ENCODE measurements at regions not wholly inside any gene's neighbourhood (a gene's known extent, or its start where the extent isn't known, plus 50 kb on each side); places are given as distances from the start of the nearest gene placed in this dataset.

GRCh38 chr7:61111-61510, 131.3 kb upstream of the FAM20C start:
- Histone ChIP-seq H4K91ac (ENCODE audit: low read depth, low read length, poor library complexity) (no peak overlapping the region), H3K23ac (ENCODE audit: low read depth, low read length, poor library complexity) (no peak overlapping the region), H3K9me3 (replicated peaks in 1 of 2; ENCODE audit: control insufficient read depth in 2 of 2, insufficient read depth in 1 of 2, low read depth in 1 of 2, low read length in 2 of 2) (no peaks in the 10 kb centered on the region), H3K4ac (ENCODE audit: low read length) (no peak overlapping the region), H4K8ac (ENCODE audit: low read depth, low read length) (no peak overlapping the region), H2BK5ac (ENCODE audit: low read length) (no peak overlapping the region), H2BK12ac (ENCODE audit: low read length) (no peak overlapping the region), H3K14ac (ENCODE audit: low read length) (no peak overlapping the region), H3K4me3 (ENCODE audit: low read length in 2 of 2) (no peak overlapping the region), H2AFZ (ENCODE audit: low read length) (no peak overlapping the region), H3K79me1 (ENCODE audit: low read depth, low read length) (no peaks in the 10 kb centered on the region), H3K27ac (replicated peaks; ENCODE audit: low read length) (no peak overlapping the region), H3K9ac (ENCODE audit: low read depth, low read length, poor library complexity) (no peak overlapping the region), H2AK5ac (ENCODE audit: low read depth, low read length) (peak overlapping the region; percentile 58), H2BK15ac (ENCODE audit: low read length) (no peak overlapping the region), H2BK120ac (ENCODE audit: low read depth, low read length) (no peak overlapping the region), H3K27me3 (ENCODE audit: control insufficient read depth in 3 of 3, insufficient read depth in 3 of 3, low read depth in 1 of 3, low read length in 3 of 3) (peaks cover 0 to 34% (median 0%) of the 10 kb centered on the region in 3 experiments), H3K18ac (ENCODE audit: low read length) (peak overlapping the region; percentile 11), H3K36me3 (replicated peaks in 1 of 2; ENCODE audit: control insufficient read depth in 2 of 2, insufficient read depth in 2 of 2, low read length in 2 of 2) (no peaks in the 10 kb centered on the region), H3K4me1 (ENCODE audit: control insufficient read depth in 2 of 2, insufficient read depth in 1 of 2, low read depth in 1 of 2, low read length in 2 of 2) (peaks cover 3 to 4% of the 10 kb centered on the region in 2 donors), H3K4me2 (ENCODE audit: insufficient read depth, low read length, poor library complexity, severe bottlenecking) (no peak overlapping the region)
- no peak for DNase-seq (ENCODE audit: low spot score)
- whole genome bisulfite sequencing, 2 donors (ENCODE audit: extremely low coverage in 2 of 2, insufficient read length in 2 of 2, insufficient replicate concordance in 1 of 2): no CpG with 5 or more reads among the region's 9 CpGs

GRCh38 chr7:61576-62360, 130.6 kb upstream of the FAM20C start:
- Histone ChIP-seq H3K4me1 (ENCODE audit: control insufficient read depth in 2 of 2, insufficient read depth in 1 of 2, low read depth in 1 of 2, low read length in 2 of 2) (peaks cover 2 to 4% of the 10 kb centered on the region in 2 donors), H3K14ac (ENCODE audit: low read length) (no peak overlapping the region), H3K4me2 (ENCODE audit: insufficient read depth, low read length, poor library complexity, severe bottlenecking) (no peak overlapping the region), H2AFZ (ENCODE audit: low read length) (no peak overlapping the region), H3K9ac (ENCODE audit: low read depth, low read length, poor library complexity) (no peak overlapping the region), H2BK15ac (ENCODE audit: low read length) (no peak overlapping the region), H3K79me1 (ENCODE audit: low read depth, low read length) (no peaks in the 10 kb centered on the region), H2AK5ac (ENCODE audit: low read depth, low read length) (no peak overlapping the region), H2BK12ac (ENCODE audit: low read length) (no peak overlapping the region), H4K8ac (ENCODE audit: low read depth, low read length) (no peak overlapping the region), H3K23ac (ENCODE audit: low read depth, low read length, poor library complexity) (no peak overlapping the region), H2BK5ac (ENCODE audit: low read length) (no peak overlapping the region), H3K4me3 (ENCODE audit: low read length in 2 of 2) (no peak overlapping the region), H3K4ac (ENCODE audit: low read length) (no peak overlapping the region), H2BK120ac (ENCODE audit: low read depth, low read length) (no peak overlapping the region), H3K27me3 (ENCODE audit: control insufficient read depth in 3 of 3, insufficient read depth in 3 of 3, low read depth in 1 of 3, low read length in 3 of 3) (peaks cover 0 to 36% (median 0%) of the 10 kb centered on the region in 3 experiments), H3K27ac (replicated peaks; ENCODE audit: low read length) (no peak overlapping the region), H4K91ac (ENCODE audit: low read depth, low read length, poor library complexity) (no peak overlapping the region), H3K9me3 (replicated peaks in 1 of 2; ENCODE audit: control insufficient read depth in 2 of 2, insufficient read depth in 1 of 2, low read depth in 1 of 2, low read length in 2 of 2) (no peaks in the 10 kb centered on the region), H3K36me3 (replicated peaks in 1 of 2; ENCODE audit: control insufficient read depth in 2 of 2, insufficient read depth in 2 of 2, low read length in 2 of 2) (no peaks in the 10 kb centered on the region), H3K18ac (ENCODE audit: low read length) (no peak overlapping the region)
- no CpG with 5 or more reads among the region's 18 CpGs for WGBS, 2 donors (ENCODE audit: extremely low coverage in 2 of 2, insufficient read length in 2 of 2, insufficient replicate concordance in 1 of 2)
- no peak for DNase-seq (ENCODE audit: low spot score)

- no peak for DNase-seq (ENCODE audit: low spot score)
- Histone ChIP-seq H3K4me1 (ENCODE audit: control insufficient read depth in 2 of 2, insufficient read depth in 1 of 2, low read depth in 1 of 2, low read length in 2 of 2) (peaks cover 2 to 4% of the 10 kb centered on the region in 2 donors), H2AK5ac (ENCODE audit: low read depth, low read length) (no peak overlapping the region), H4K8ac (ENCODE audit: low read depth, low read length) (no peak overlapping the region), H2BK120ac (ENCODE audit: low read depth, low read length) (no peak overlapping the region), H3K18ac (ENCODE audit: low read length) (no peak overlapping the region), H3K9me3 (replicated peaks in 1 of 2; ENCODE audit: control insufficient read depth in 2 of 2, insufficient read depth in 1 of 2, low read depth in 1 of 2, low read length in 2 of 2) (no peaks in the 10 kb centered on the region), H3K36me3 (replicated peaks in 1 of 2; ENCODE audit: control insufficient read depth in 2 of 2, insufficient read depth in 2 of 2, low read length in 2 of 2) (no peaks in the 10 kb centered on the region), H2BK15ac (ENCODE audit: low read length) (peak overlapping the region; percentile 42), H3K23ac (ENCODE audit: low read depth, low read length, poor library complexity) (no peak overlapping the region), H3K4me3 (ENCODE audit: low read length in 2 of 2) (no peak overlapping the region), H3K27me3 (ENCODE audit: control insufficient read depth in 3 of 3, insufficient read depth in 3 of 3, low read depth in 1 of 3, low read length in 3 of 3) (peaks cover 0 to 38% (median 0%) of the 10 kb centered on the region in 3 experiments), H3K4me2 (ENCODE audit: insufficient read depth, low read length, poor library complexity, severe bottlenecking) (no peak overlapping the region), H3K14ac (ENCODE audit: low read length) (no peak overlapping the region), H2BK12ac (ENCODE audit: low read length) (peak overlapping the region; percentile 59), H4K91ac (ENCODE audit: low read depth, low read length, poor library complexity) (no peak overlapping the region), H3K9ac (ENCODE audit: low read depth, low read length, poor library complexity) (peak overlapping the region; percentile 73), H3K27ac (replicated peaks; ENCODE audit: low read length) (no peak overlapping the region), H2AFZ (ENCODE audit: low read length) (no peak overlapping the region), H3K4ac (ENCODE audit: low read length) (no peak overlapping the region), H3K79me1 (ENCODE audit: low read depth, low read length) (no peaks in the 10 kb centered on the region), H2BK5ac (ENCODE audit: low read length) (no peak overlapping the region)
- WGBS, 2 donors (ENCODE audit: extremely low coverage in 2 of 2, insufficient read length in 2 of 2, insufficient replicate concordance in 1 of 2): no CpG with 5 or more reads among the region's 26 CpGs
Measured at GRCh38 chr7:62361-63116, 129.8 kb upstream of the FAM20C start.

- WGBS, 2 donors (ENCODE audit: extremely low coverage in 2 of 2, insufficient read length in 2 of 2, insufficient replicate concordance in 1 of 2): no CpG with 5 or more reads among the region's 5 CpGs
Measured at GRCh38 chr7:63117-63480, 129.3 kb upstream of the FAM20C start.

More at GRCh38 chr7:63117-63480, 129.3 kb upstream of the FAM20C start:
- Histone ChIP-seq H3K4me1 (ENCODE audit: control insufficient read depth in 2 of 2, insufficient read depth in 1 of 2, low read depth in 1 of 2, low read length in 2 of 2) (peaks cover 2 to 4% of the 10 kb centered on the region in 2 donors), H3K9ac (ENCODE audit: low read depth, low read length, poor library complexity) (peak overlapping the region; percentile 73), H3K4me3 (ENCODE audit: low read length in 2 of 2) (no peak overlapping the region), H3K27me3 (ENCODE audit: control insufficient read depth in 3 of 3, insufficient read depth in 3 of 3, low read depth in 1 of 3, low read length in 3 of 3) (peaks cover 0 to 37% (median 0%) of the 10 kb centered on the region in 3 experiments), H3K79me1 (ENCODE audit: low read depth, low read length) (no peaks in the 10 kb centered on the region), H2AK5ac (ENCODE audit: low read depth, low read length) (peak overlapping the region; percentile 43), H3K18ac (ENCODE audit: low read length) (no peak overlapping the region), H4K91ac (ENCODE audit: low read depth, low read length, poor library complexity) (no peak overlapping the region), H2BK12ac (ENCODE audit: low read length) (peak overlapping the region; percentile 59), H2BK15ac (ENCODE audit: low read length) (peak overlapping the region; percentile 42), H2AFZ (ENCODE audit: low read length) (no peak overlapping the region), H3K14ac (ENCODE audit: low read length) (no peak overlapping the region), H4K8ac (ENCODE audit: low read depth, low read length) (no peak overlapping the region), H3K23ac (ENCODE audit: low read depth, low read length, poor library complexity) (peak overlapping the region; percentile 57), H2BK5ac (ENCODE audit: low read length) (no peak overlapping the region), H3K36me3 (replicated peaks in 1 of 2; ENCODE audit: control insufficient read depth in 2 of 2, insufficient read depth in 2 of 2, low read length in 2 of 2) (no peaks in the 10 kb centered on the region), H3K4ac (ENCODE audit: low read length) (peak overlapping the region; percentile 19), H3K4me2 (ENCODE audit: insufficient read depth, low read length, poor library complexity, severe bottlenecking) (no peak overlapping the region), H3K27ac (replicated peaks; ENCODE audit: low read length) (no peak overlapping the region), H2BK120ac (ENCODE audit: low read depth, low read length) (no peak overlapping the region), H3K9me3 (replicated peaks in 1 of 2; ENCODE audit: control insufficient read depth in 2 of 2, insufficient read depth in 1 of 2, low read depth in 1 of 2, low read length in 2 of 2) (no peaks in the 10 kb centered on the region)
- no peak for DNase-seq (ENCODE audit: low spot score)

All from neuronal stem cell (in vitro differentiated cells).